AG10803 (cell line): ENCODE measurements at regions not wholly inside any gene's neighbourhood (a gene's known extent, or its start where the extent isn't known, plus 50 kb on each side); places are given as distances from the start of the nearest gene placed in this dataset.

Experiments
- DNase-seq: peaks from one replicate; pipeline ENCODE4 v3.0.0; 2010; ENCODE audit warnings: low read depth
- H3K4me3 ChIP-seq: 2 replicates; pipeline ENCODE4 v1.5.1; 2011; ENCODE audit warnings: mild to moderate bottlenecking, low read length, control low read depth
- CTCF ChIP-seq: conservative IDR thresholded peaks from 2 replicates; pipeline ENCODE4 v1.5.1; 2011; ENCODE audit warnings: mild to moderate bottlenecking, low read length, control low read depth, inconsistent platforms

GRCh38 chr21:25025596-25025995, 581.7 kb downstream of the MRPL39 start:
- H3K4me3 ChIP-seq: no peak overlapping the region
- no peak for DNase-seq
- no peak for TF ChIP-seq CTCF

DNA sequence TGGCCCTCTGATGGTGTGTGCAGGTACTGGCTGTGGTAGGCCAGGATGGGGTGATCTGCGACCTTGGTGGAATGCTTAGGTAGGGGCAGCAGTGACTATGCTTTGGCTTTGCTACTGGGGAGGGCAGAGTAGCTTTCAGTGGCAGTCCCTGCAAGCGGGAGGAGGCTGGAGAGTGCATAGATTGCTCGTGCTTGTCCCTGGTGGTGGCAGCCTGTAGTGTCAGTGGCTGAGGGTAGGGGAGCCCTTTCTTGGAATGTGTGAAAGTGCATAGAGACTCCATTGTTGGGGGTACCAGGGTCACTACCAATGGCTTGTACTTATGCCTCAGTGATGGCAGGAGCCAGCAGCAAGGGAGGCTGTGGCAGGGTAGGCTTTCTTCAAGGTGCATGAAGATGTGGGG, 582.6 kb downstream of the MRPL39 start:
- no peak for TF ChIP-seq CTCF
- H3K4me3 ChIP-seq: no peak overlapping the region
- DNase-seq: no peak

DNA sequence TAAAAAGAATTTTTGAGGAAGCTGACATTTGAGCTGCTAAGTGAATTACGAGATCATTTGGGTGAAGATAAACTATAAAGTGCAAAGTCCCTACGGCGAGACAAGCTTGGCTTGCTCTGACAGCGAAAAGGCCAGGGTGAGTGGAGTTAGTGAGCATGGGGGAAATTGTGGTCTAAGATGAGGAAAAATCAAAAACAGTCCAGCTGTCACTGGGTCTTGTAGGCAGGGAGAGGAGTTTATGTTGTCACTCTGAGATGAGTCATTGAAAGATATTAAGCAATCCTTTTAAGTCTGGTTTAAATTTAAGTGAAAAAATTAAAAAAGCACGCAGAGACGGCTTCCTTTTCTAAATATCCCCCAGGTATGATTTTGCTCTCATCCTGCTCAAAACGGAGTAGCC, 601.9 kb downstream of the MRPL39 start:
- no peak overlapping the region for H3K4me3 ChIP-seq
- no peak for TF ChIP-seq CTCF
- peak; percentile 28 for DNase-seq

DNA sequence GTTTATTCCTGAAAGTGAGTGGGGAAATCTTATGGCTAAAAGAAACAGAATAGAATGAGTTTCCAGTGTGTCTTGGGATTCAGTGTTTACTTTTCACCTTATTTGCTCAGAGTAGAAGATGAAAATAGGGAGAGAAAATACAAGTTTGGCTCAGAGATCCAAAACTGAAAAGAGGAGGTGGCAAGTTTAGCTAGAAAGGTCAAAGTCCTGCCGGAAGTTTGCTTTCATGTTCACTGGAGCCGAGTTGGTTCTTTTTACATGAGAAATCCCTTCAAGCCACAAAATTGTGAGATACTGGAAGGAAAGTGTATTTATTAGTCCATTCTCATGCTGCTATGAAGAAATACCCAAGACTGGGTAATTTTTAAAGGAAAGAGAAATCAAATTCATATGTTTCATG, 604.6 kb downstream of the MRPL39 start:
- TF ChIP-seq CTCF: no peak
- no peak for DNase-seq
- H3K4me3 ChIP-seq: no peak overlapping the region

GRCh38 chr21:24995216-24995615, 612.1 kb downstream of the MRPL39 start:
- no peak for TF ChIP-seq CTCF
- no peak overlapping the region for H3K4me3 ChIP-seq
- no peak for DNase-seq

DNA sequence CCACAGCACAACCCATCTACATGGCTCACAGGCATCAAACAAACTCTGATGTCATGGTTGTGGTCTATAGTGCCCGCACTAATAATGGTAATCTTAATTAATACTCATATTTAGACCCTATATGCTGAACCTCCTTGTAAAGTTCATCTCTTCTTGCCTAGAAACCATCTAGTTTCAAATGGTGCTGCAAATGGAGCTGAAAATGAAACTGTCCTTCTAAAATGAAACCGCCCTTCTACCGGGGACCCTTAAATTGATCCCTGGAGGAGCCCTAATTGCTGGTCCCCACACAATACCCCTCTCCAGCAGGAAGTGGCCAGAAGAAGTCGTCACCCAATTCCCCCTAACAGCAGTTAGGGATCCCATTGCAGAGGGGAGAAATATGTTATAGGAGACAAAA, 612.6 kb downstream of the MRPL39 start:
- TF ChIP-seq CTCF: no peak
- H3K4me3 ChIP-seq: no peak overlapping the region
- DNase-seq: no peak

DNA sequence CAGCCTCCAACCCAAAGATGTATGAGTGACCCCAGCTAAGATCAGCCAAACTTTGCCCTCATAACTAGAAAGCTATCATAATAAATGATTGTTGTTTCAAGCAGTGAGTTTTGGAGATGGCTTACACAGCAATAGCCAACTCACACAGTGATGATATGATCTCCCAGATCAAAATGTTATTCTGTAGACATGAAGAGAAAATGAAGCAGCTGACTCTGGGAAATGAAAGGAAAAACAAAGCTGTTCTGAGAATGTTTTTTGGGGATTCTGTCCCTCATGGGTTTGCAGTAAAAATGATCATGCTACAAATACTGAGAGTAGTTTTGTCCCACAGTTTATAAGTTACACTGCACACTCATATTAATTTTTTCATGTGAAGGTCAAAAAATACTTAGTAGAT, 617.8 kb downstream of the MRPL39 start:
- DNase-seq: no peak
- no peak overlapping the region for H3K4me3 ChIP-seq
- no peak for TF ChIP-seq CTCF
